OCI-LY1 (cell line): ENCODE measurements at regions not wholly inside any gene's neighbourhood (a gene's known extent, or its start where the extent isn't known, plus 50 kb on each side); places are given as distances from the start of the nearest gene placed in this dataset.

Experiments
- H2AFZ ChIP-seq: fragments of 200-600 bp; sonication (generic), shearing (Covaris generic); 2 replicates; pipeline ENCODE4 v1.6.0; 2014; ENCODE audit warnings: antibody characterized with exemption, mild to moderate bottlenecking, low read length
- H3F3A ChIP-seq: fragments of 200-600 bp; sonication (generic), shearing (Covaris generic); 2 replicates; pipeline ENCODE4 v1.6.0; 2014; ENCODE audit warnings: mild to moderate bottlenecking, antibody characterized with exemption, low read length, moderate library complexity; ENCODE audit not compliant: insufficient read depth
- H3K27ac ChIP-seq: fragments of 200-600 bp; sonication (generic); 2 replicates; pipeline ENCODE4 v1.5.1; 2014; ENCODE audit warnings: low read length, mixed run types, mild to moderate bottlenecking, low read depth; ENCODE audit not compliant: poor library complexity, severe bottlenecking
- H3K27me3 ChIP-seq: fragments of 200-600 bp; sonication (generic); 2 replicates; pipeline ENCODE4 v1.6.0; 2014; ENCODE audit warnings: antibody characterized with exemption, mild to moderate bottlenecking, low read length, moderate library complexity; ENCODE audit not compliant: insufficient read depth
- H3K36me3 ChIP-seq: fragments of 200-600 bp; sonication (generic); 2 replicates; pipeline ENCODE4 v1.6.1; 2014; ENCODE audit warnings: mild to moderate bottlenecking, antibody characterized with exemption, low read length, moderate library complexity, mixed read lengths; ENCODE audit not compliant: insufficient read depth
- H3K4me1 ChIP-seq: fragments of 200-600 bp; sonication (generic); 2 replicates; pipeline ENCODE4 v1.5.1; 2014; ENCODE audit warnings: mild to moderate bottlenecking, low read length, moderate library complexity; ENCODE audit not compliant: insufficient read depth, severe bottlenecking
- H3K4me2 ChIP-seq: fragments of 200-600 bp; sonication (generic), shearing (Covaris generic); 2 replicates; pipeline ENCODE4 v1.6.1; 2014; ENCODE audit warnings: low read length
- H3K4me3 ChIP-seq: fragments of 200-600 bp; sonication (generic); 2 replicates; pipeline ENCODE4 v1.5.1; 2014; ENCODE audit warnings: low read length, low read depth, mild to moderate bottlenecking, mixed read lengths; ENCODE audit not compliant: poor library complexity, severe bottlenecking
- H3K79me2 ChIP-seq: fragments of 200-600 bp; shearing (Covaris generic); 2 replicates; pipeline ENCODE4 v1.6.1; 2016; ENCODE audit warnings: mixed run types, low read length, mixed read lengths; ENCODE audit not compliant: insufficient read depth
- H3K9ac ChIP-seq: fragments of 200-600 bp; sonication (generic), shearing (Covaris generic); 2 replicates; pipeline ENCODE4 v1.6.1; 2014; ENCODE audit warnings: mild to moderate bottlenecking, low read length, mixed read lengths
- H3K9me2 ChIP-seq: fragments of 200-600 bp; sonication (generic), shearing (Covaris generic); 2 replicates; pipeline ENCODE4 v1.6.1; 2014; ENCODE audit warnings: low read depth, mild to moderate bottlenecking, low read length, mixed read lengths
- H3K9me3 ChIP-seq: fragments of 200-600 bp; shearing (Covaris generic); 2 replicates; pipeline ENCODE4 v1.6.1; 2014; ENCODE audit warnings: low read length, mixed read lengths
- H4K20me1 ChIP-seq: fragments of 200-600 bp; sonication (generic), shearing (Covaris generic); 2 replicates; pipeline ENCODE4 v1.6.0; 2016; ENCODE audit warnings: mild to moderate bottlenecking, low read length; ENCODE audit not compliant: insufficient read depth
- EZH2 ChIP-seq: fragments of 200-600 bp; sonication (generic), shearing (Covaris generic); IDR thresholded peaks from 2 replicates; pipeline ENCODE4 v1.8.0; 2017; ENCODE audit warnings: borderline replicate concordance, mixed run types, mild to moderate bottlenecking, antibody characterized with exemption, low read length, moderate library complexity, mixed read lengths
- TF ChIP-seq, protein P1 (sequence below): fragments of 200-600 bp; sonication (generic), shearing (Covaris generic); IDR thresholded peaks from 2 replicates; pipeline ENCODE4 v1.5.1; 2017; ENCODE audit warnings: mild to moderate bottlenecking, antibody characterized with exemption, low read length, moderate library complexity, mixed read lengths

DNA sequence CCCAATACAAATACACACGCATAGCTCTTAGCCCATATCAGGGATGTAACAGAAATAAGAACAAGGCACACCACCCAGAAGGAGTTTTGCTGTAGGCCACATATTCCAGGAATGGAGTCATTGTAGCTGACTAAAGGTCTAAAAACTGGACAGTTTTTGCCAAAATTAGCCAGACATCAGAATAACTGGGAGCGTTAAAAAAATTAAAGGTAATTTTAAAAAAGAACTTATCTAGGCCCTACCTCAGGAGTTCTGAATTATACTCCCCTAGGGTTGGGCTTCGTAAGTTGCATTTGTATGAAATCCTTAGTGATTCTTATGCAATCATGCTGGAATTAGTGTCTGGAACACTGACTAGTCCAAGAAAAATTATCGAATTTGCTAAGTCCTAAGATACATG lies 987.7 kb downstream of the GALC start:
- H3K27me3 ChIP-seq, result no peaks in the 10 kb centered on the region
- no peaks in the 10 kb centered on the region for H3K9me2 ChIP-seq
- no peak overlapping the region for H3K27ac ChIP-seq
- H3K4me1 ChIP-seq, result no peaks in the 10 kb centered on the region
- no peaks in the 10 kb centered on the region for H4K20me1 ChIP-seq
- H3F3A ChIP-seq, result no peaks in the 10 kb centered on the region
- no peak overlapping the region for H2AFZ ChIP-seq
- H3K9me3 ChIP-seq, result no peaks in the 10 kb centered on the region
- H3K79me2 ChIP-seq, result no peaks in the 10 kb centered on the region
- no peak for TF ChIP-seq EZH2
- H3K36me3 ChIP-seq, result no peaks in the 10 kb centered on the region
- no peak overlapping the region for H3K4me3 ChIP-seq
- no peak overlapping the region for H3K9ac ChIP-seq
- no peak overlapping the region for H3K4me2 ChIP-seq

DNA sequence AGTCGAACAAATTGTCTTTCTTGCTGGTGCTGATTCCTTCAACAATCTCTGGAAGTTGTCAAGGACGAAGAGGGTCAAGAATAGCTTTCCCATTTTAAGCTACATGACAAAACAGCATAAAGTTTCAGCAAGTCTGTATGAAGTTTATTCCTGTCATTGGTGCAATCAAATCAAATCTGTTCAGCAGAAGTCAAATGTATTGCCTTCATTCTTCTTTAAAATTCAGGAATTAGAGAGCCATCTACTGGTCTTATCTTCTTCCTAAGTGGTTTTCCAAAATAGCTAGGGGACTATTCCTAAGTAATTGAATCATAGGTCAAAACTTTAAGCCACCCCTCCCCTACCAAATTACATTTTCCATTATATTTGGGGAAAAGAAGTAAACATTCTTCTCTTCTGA lies 990.2 kb downstream of the GALC start:
- no peak overlapping the region for H3K4me3 ChIP-seq
- H3K27ac ChIP-seq, result no peak overlapping the region
- H4K20me1 ChIP-seq, result no peaks in the 10 kb centered on the region
- H3K9me2 ChIP-seq, result no peaks in the 10 kb centered on the region
- no peak overlapping the region for H2AFZ ChIP-seq
- H3K27me3 ChIP-seq, result no peaks in the 10 kb centered on the region
- H3K4me2 ChIP-seq, result no peak overlapping the region
- H3K9me3 ChIP-seq, result no peaks in the 10 kb centered on the region
- H3K79me2 ChIP-seq, result no peaks in the 10 kb centered on the region
- H3F3A ChIP-seq, result no peaks in the 10 kb centered on the region
- no peak overlapping the region for H3K9ac ChIP-seq
- H3K36me3 ChIP-seq, result no peaks in the 10 kb centered on the region
- TF ChIP-seq, protein P1, sequence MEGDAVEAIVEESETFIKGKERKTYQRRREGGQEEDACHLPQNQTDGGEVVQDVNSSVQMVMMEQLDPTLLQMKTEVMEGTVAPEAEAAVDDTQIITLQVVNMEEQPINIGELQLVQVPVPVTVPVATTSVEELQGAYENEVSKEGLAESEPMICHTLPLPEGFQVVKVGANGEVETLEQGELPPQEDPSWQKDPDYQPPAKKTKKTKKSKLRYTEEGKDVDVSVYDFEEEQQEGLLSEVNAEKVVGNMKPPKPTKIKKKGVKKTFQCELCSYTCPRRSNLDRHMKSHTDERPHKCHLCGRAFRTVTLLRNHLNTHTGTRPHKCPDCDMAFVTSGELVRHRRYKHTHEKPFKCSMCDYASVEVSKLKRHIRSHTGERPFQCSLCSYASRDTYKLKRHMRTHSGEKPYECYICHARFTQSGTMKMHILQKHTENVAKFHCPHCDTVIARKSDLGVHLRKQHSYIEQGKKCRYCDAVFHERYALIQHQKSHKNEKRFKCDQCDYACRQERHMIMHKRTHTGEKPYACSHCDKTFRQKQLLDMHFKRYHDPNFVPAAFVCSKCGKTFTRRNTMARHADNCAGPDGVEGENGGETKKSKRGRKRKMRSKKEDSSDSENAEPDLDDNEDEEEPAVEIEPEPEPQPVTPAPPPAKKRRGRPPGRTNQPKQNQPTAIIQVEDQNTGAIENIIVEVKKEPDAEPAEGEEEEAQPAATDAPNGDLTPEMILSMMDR, result no peak
- no peak for TF ChIP-seq EZH2
- no peaks in the 10 kb centered on the region for H3K4me1 ChIP-seq

GRCh38 chr14:87001333-87001732 lies 991.6 kb downstream of the GALC start:
- Histone ChIP-seq H3K36me3 (no peaks in the 10 kb centered on the region), H3K4me1 (no peaks in the 10 kb centered on the region), H3K4me2 (no peak overlapping the region), H3F3A (no peaks in the 10 kb centered on the region), H4K20me1 (no peaks in the 10 kb centered on the region), H3K4me3 (no peak overlapping the region), H3K9me3 (no peaks in the 10 kb centered on the region), H2AFZ (no peak overlapping the region), H3K27ac (no peak overlapping the region), H3K27me3 (no peaks in the 10 kb centered on the region), H3K79me2 (no peaks in the 10 kb centered on the region), H3K9ac (no peak overlapping the region), H3K9me2 (no peaks in the 10 kb centered on the region)
- TF ChIP-seq EZH2, result no peak

DNA sequence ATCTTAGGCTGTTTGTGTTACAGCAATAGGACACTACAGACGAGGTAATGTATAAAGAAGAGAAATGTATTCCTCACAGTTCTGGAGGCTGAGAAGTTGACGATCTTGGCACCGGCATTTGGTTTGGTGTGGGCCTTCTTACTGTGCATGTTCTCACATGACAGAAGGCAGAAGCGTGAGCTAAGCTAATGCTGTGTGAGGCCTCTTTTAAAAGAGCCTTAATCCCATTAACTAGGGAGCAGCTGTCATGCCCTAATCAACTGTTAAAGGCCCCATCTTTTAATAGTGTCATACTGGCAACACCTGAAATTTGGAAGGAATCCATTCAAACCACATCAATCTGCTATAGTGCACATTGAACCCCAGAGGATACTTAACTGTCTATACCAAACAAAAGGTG lies 992.9 kb downstream of the GALC start:
- Histone ChIP-seq H4K20me1 (no peaks in the 10 kb centered on the region), H2AFZ (no peak overlapping the region), H3K27ac (no peak overlapping the region), H3K36me3 (no peaks in the 10 kb centered on the region), H3K4me2 (no peak overlapping the region), H3K4me3 (no peak overlapping the region), H3F3A (no peaks in the 10 kb centered on the region), H3K9me2 (no peaks in the 10 kb centered on the region), H3K9ac (no peak overlapping the region), H3K9me3 (no peaks in the 10 kb centered on the region), H3K27me3 (no peaks in the 10 kb centered on the region), H3K79me2 (no peaks in the 10 kb centered on the region), H3K4me1 (no peaks in the 10 kb centered on the region)
- TF ChIP-seq, protein P1, result no peak
- no peak for TF ChIP-seq EZH2
